H1 (cell line): ENCODE measurements at regions not wholly inside any gene's neighbourhood (a gene's known extent, or its start where the extent isn't known, plus 50 kb on each side); places are given as distances from the start of the nearest gene placed in this dataset.

Source experiments
- CTCF ChIA-PET: fragments of 300-600 bp; sonication (Branson Sonifier 250); formaldehyde crosslinking; loops from one replicate; lab custom pipeline; 2021; ENCODE audit not compliant: partially characterized antibody; lab: Charles Lee
- POLR2A ChIA-PET: fragments of 300-600 bp; sonication (Branson Sonifier 250); formaldehyde crosslinking; loops from one replicate; lab custom pipeline; 2021; ENCODE audit warnings: inconsistent platforms; ENCODE audit not compliant: partially characterized antibody; lab: Charles Lee
- DNase-seq, 2 experiments: peaks; one replicate each; pipeline versions ENCODE4 v3.0.0 to v3.0.0-alpha.2; 2010 to 2022; ENCODE audit warnings: low spot score in 2 of 2, low read depth in 1 of 2, mixed read lengths in 1 of 2
- FAIRE-seq: peaks from 2 replicates; lab custom pipeline; 2011; peaks lifted over from hg19 to GRCh38; lab: Jason Lieb, UNC
- H2AFZ ChIP-seq: 2 replicates; pipeline ENCODE4 v1.8.1; 2012; ENCODE audit warnings: low read length, inconsistent platforms
- H2AK5ac ChIP-seq: 2 replicates; pipeline ENCODE4 v1.6.1; 2013; ENCODE audit warnings: low read depth, low read length
- H2BK120ac ChIP-seq: replicated peaks from 2 replicates; pipeline ENCODE3; 2013; ENCODE audit warnings: low read depth, low read length, inconsistent platforms
- H2BK12ac ChIP-seq: 2 replicates; pipeline ENCODE4 v1.6.1; 2013; ENCODE audit warnings: low read depth, low read length
- H2BK15ac ChIP-seq: 2 replicates; pipeline ENCODE4 v1.6.1; 2013; ENCODE audit warnings: low read length
- H2BK20ac ChIP-seq: 2 replicates; pipeline ENCODE4 v1.6.1; 2013; ENCODE audit warnings: low read length
- H2BK5ac ChIP-seq: 2 replicates; pipeline ENCODE4 v1.6.1; 2013; ENCODE audit warnings: low read depth, low read length
- H3K14ac ChIP-seq: 2 replicates; pipeline ENCODE4 v1.6.1; 2013; ENCODE audit warnings: inconsistent platforms; ENCODE audit not compliant: insufficient read length
- H3K18ac ChIP-seq: 2 replicates; pipeline ENCODE4 v1.6.1; 2013; ENCODE audit warnings: low read length; ENCODE audit errors: extremely low read depth
- H3K23ac ChIP-seq: 2 replicates; pipeline ENCODE4 v1.6.1; 2013; ENCODE audit warnings: inconsistent platforms; ENCODE audit not compliant: insufficient read length
- H3K23me2 ChIP-seq: 2 replicates; pipeline ENCODE4 v1.6.1; 2013; ENCODE audit warnings: low read depth, low read length
- H3K27ac ChIP-seq: 2 replicates; pipeline ENCODE4 v1.6.1; 2011; ENCODE audit warnings: low read depth, low read length, inconsistent platforms
- H3K27me3 ChIP-seq, 4 experiments: replicated peaks in 1 of 4; 1 replicate in 1 of 4; 2 replicates in 3 of 4; pipeline versions ENCODE4 v1.6.1 to v1.8.1; 2011 to 2013; ENCODE audit warnings: low read length in 3 of 4, mild to moderate bottlenecking in 3 of 4, inconsistent platforms in 2 of 4, mixed read lengths in 2 of 4, moderate library complexity in 1 of 4; ENCODE audit not compliant: control insufficient read depth in 3 of 4, insufficient read depth in 3 of 4; ENCODE audit errors: extremely low read depth in 1 of 4
- H3K36me3 ChIP-seq, 4 experiments: 2 replicates each; pipeline versions ENCODE4 v1.6.1 to v1.8.1; 2011 to 2013; ENCODE audit warnings: mild to moderate bottlenecking in 4 of 4, low read length in 3 of 4, moderate library complexity in 2 of 4, control low read depth in 1 of 4, inconsistent platforms in 1 of 4; ENCODE audit not compliant: insufficient read depth in 4 of 4, control insufficient read depth in 2 of 4
- H3K4ac ChIP-seq: replicated peaks from 2 replicates; pipeline ENCODE3; 2013; ENCODE audit warnings: low read length, low read depth, mixed read lengths, inconsistent platforms; ENCODE audit not compliant: insufficient read length
- H3K4me1 ChIP-seq, 4 experiments: replicated peaks in 1 of 4; 1 replicate in 1 of 4; 2 replicates in 3 of 4; pipeline versions ENCODE4 v1.6.1 to v1.8.1; 2011 to 2013; ENCODE audit warnings: low read length in 3 of 4, inconsistent platforms in 2 of 4, mixed read lengths in 1 of 4; ENCODE audit not compliant: insufficient read depth in 4 of 4, control insufficient read depth in 3 of 4
- H3K4me2 ChIP-seq, 2 experiments: 2 replicates each; pipeline versions ENCODE4 v1.6.1 to v1.8.1; 2011 to 2013; ENCODE audit warnings: low read depth in 2 of 2, low read length in 2 of 2, control low read depth in 1 of 2, inconsistent platforms in 1 of 2, mild to moderate bottlenecking in 1 of 2; ENCODE audit not compliant: insufficient read depth in 1 of 2
- H3K4me3 ChIP-seq, 4 experiments: fragments of 200-600, 300-600 bp in 1 of 4; sonication (generic), shearing (Covaris generic), sonication (Bioruptor Twin) in 1 of 4; 2 replicates each; pipeline versions ENCODE4 v1.5.1 to v1.8.1; 2011 to 2016; ENCODE audit warnings: low read length in 4 of 4, low read depth in 3 of 4, control low read depth in 2 of 4, inconsistent platforms in 2 of 4, mild to moderate bottlenecking in 2 of 4, mixed read lengths in 1 of 4, moderate library complexity in 1 of 4; ENCODE audit not compliant: insufficient read depth in 2 of 4; ENCODE audit errors: extremely low read depth in 1 of 4
- H3K56ac ChIP-seq: replicated peaks from 2 replicates; pipeline ENCODE3; 2013; ENCODE audit warnings: low read depth, mild to moderate bottlenecking, mixed read lengths, low read length, inconsistent platforms; ENCODE audit not compliant: insufficient read length
- H3K79me1 ChIP-seq: 2 replicates; pipeline ENCODE4 v1.6.1; 2013; ENCODE audit warnings: low read depth, low read length, control low read depth
- H3K79me2 ChIP-seq, 2 experiments: 2 replicates each; pipeline versions ENCODE4 v1.6.1 to v1.8.1; 2012 to 2013; ENCODE audit warnings: low read length in 2 of 2, mild to moderate bottlenecking in 2 of 2, inconsistent platforms in 1 of 2; ENCODE audit not compliant: insufficient read depth in 2 of 2, control insufficient read depth in 1 of 2
- H3K9ac ChIP-seq, 4 experiments: replicated peaks in 1 of 4; 1 replicate in 1 of 4; 2 replicates in 3 of 4; pipeline versions ENCODE4 v1.6.1 to v1.8.1; 2011 to 2013; ENCODE audit warnings: low read depth in 3 of 4, low read length in 3 of 4, control low read depth in 2 of 4, mild to moderate bottlenecking in 2 of 4, moderate library complexity in 2 of 4, inconsistent platforms in 1 of 4; ENCODE audit errors: extremely low read depth in 1 of 4
- H3K9me3 ChIP-seq, 2 experiments: 2 replicates each; pipeline versions ENCODE4 v1.6.1 to v1.8.1; 2012 to 2013; ENCODE audit warnings: mild to moderate bottlenecking in 2 of 2, moderate library complexity in 2 of 2, control low read depth in 1 of 2, inconsistent platforms in 1 of 2, low read depth in 1 of 2, low read length in 1 of 2, mixed read lengths in 1 of 2; ENCODE audit not compliant: insufficient read depth in 2 of 2
- H4K20me1 ChIP-seq, 2 experiments: replicated peaks in 1 of 2; 2 replicates each; pipeline versions ENCODE3 to v1.8.1; 2011 to 2013; ENCODE audit warnings: inconsistent platforms in 2 of 2, low read length in 2 of 2, mild to moderate bottlenecking in 1 of 2; ENCODE audit not compliant: insufficient read depth in 2 of 2, control insufficient read depth in 1 of 2
- H4K5ac ChIP-seq: 2 replicates; pipeline ENCODE4 v1.6.1; 2013; ENCODE audit warnings: low read length, low read depth, mixed read lengths, inconsistent platforms; ENCODE audit not compliant: insufficient read length
- H4K8ac ChIP-seq: 2 replicates; pipeline ENCODE4 v1.8.0; 2013; ENCODE audit warnings: mild to moderate bottlenecking, moderate library complexity, low read length, inconsistent platforms; ENCODE audit not compliant: insufficient read depth; ENCODE audit errors: extremely low read depth
- H4K91ac ChIP-seq: replicated peaks from 2 replicates; pipeline ENCODE3; 2013; ENCODE audit warnings: low read length, mixed read lengths, inconsistent platforms; ENCODE audit not compliant: insufficient read length
- BACH1 ChIP-seq: IDR thresholded peaks from 2 replicates; pipeline ENCODE4 v1.6.1; 2012; ENCODE audit warnings: low read length, improper control_type of control experiment
- CBX8 ChIP-seq: fragments of 300-800, 300-1000 bp; sonication (generic); IDR thresholded peaks from 2 replicates; pipeline ENCODE4 v1.7.1; 2016; ENCODE audit warnings: low read depth, low read length, borderline replicate concordance
- CHD2 ChIP-seq: IDR thresholded peaks from 2 replicates; pipeline ENCODE4 v1.6.1; 2012; ENCODE audit warnings: low read length, improper control_type of control experiment
- HDAC2 ChIP-seq, 2 experiments: fragments of 300-600 bp in 1 of 2; sonication (generic) in 1 of 2; IDR thresholded peaks; 2 replicates each; pipeline ENCODE4 v1.6.1; 2011 to 2012; ENCODE audit warnings: low read depth in 2 of 2, low read length in 2 of 2, mild to moderate bottlenecking in 2 of 2, moderate library complexity in 2 of 2, borderline replicate concordance in 1 of 2, inconsistent platforms in 1 of 2
- NRF1 ChIP-seq: IDR thresholded peaks from 2 replicates; pipeline ENCODE4 v1.6.1; 2011; ENCODE audit warnings: mild to moderate bottlenecking, low read depth, low read length, improper control_type of control experiment
- RBBP5 ChIP-seq: IDR thresholded peaks from 2 replicates; pipeline ENCODE4 v1.7.1; 2012; ENCODE audit warnings: low read depth, mild to moderate bottlenecking, inconsistent platforms, low read length, moderate library complexity, borderline replicate concordance
- RNF2 ChIP-seq: fragments of 200-900, 300-1000 bp; sonication (generic); IDR thresholded peaks from 2 replicates; pipeline ENCODE4 v1.7.1; 2016; ENCODE audit warnings: borderline replicate concordance, low read depth, mild to moderate bottlenecking, antibody characterized with exemption, low read length; ENCODE audit not compliant: poor library complexity, severe bottlenecking; ENCODE audit errors: missing control alignments
- SIN3A ChIP-seq, 2 experiments: IDR thresholded peaks in 1 of 2; conservative IDR thresholded peaks in 1 of 2; 2 replicates each; pipeline ENCODE4 v1.6.1; 2011 to 2012; ENCODE audit warnings: low read length in 2 of 2, improper control_type of control experiment in 1 of 2, low read depth in 1 of 2, mild to moderate bottlenecking in 1 of 2
- SIRT6 ChIP-seq: IDR thresholded peaks from one replicate; pipeline ENCODE4 v1.7.1; 2012; ENCODE audit warnings: low read length, inconsistent platforms
- TF ChIP-seq, protein P1 (sequence below): IDR thresholded peaks from 2 replicates; pipeline ENCODE4 v1.6.1; 2012; ENCODE audit warnings: inconsistent platforms

DNA sequence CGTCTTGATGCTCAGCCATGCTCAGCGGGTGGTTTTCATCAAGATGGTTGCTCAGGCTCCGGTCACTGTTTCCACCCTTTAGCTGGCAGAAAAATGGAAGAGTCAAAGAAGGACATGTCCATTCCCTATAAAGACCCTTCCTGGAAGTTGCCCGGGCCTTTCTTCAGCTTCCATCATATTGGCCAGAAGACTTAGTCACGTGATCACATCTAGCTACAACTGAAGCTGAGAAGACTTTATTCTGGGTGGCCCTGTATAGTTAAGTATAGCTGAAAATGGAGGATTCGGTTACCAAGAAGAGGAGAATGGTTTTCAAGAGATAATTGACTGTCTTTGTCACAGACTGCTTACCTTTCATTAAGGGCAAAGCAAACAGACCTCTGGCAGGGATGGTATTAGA lies 296.7 kb upstream of the CASK start (continued):
- TF ChIP-seq, protein P1, sequence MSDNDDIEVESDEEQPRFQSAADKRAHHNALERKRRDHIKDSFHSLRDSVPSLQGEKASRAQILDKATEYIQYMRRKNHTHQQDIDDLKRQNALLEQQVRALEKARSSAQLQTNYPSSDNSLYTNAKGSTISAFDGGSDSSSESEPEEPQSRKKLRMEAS: no peak

GRCh38 chrX:42219231-42219630 lies 295.9 kb upstream of the CASK start:
- no peak overlapping the region for H3K23ac ChIP-seq
- no peak overlapping the region for H3K9ac ChIP-seq
- H2AFZ ChIP-seq: no peak overlapping the region
- H3K36me3 ChIP-seq: no peaks in the 10 kb centered on the region
- H3K18ac ChIP-seq: no peak overlapping the region
- no peak overlapping the region for H3K14ac ChIP-seq
- no peak overlapping the region for H2BK120ac ChIP-seq
- no peak overlapping the region for H2BK20ac ChIP-seq
- DNase-seq: no peak
- no peak overlapping the region for H3K4me3 ChIP-seq
- no peaks in the 10 kb centered on the region for H3K9me3 ChIP-seq
- no peak overlapping the region for H4K91ac ChIP-seq
- no peak for FAIRE-seq
- H4K20me1 ChIP-seq: no peaks in the 10 kb centered on the region
- H3K79me2 ChIP-seq: no peaks in the 10 kb centered on the region
- no peak overlapping the region for H3K4ac ChIP-seq
- no peak overlapping the region for H4K8ac ChIP-seq
- CTCF ChIA-PET: no interaction called here
- no peak overlapping the region for H3K27ac ChIP-seq
- POLR2A ChIA-PET: no interaction called here
- no peak overlapping the region for H2BK15ac ChIP-seq
- H4K5ac ChIP-seq: no peak overlapping the region
- H3K4me2 ChIP-seq: no peak overlapping the region
- H2AK5ac ChIP-seq: no peak overlapping the region
- TF ChIP-seq BACH1 (no peak), SIRT6 (no peak), CBX8 (no peak), HDAC2 (IDR thresholded peaks at IDR 0.05; ENCODE audit: borderline replicate concordance in 1 of 2, low read depth in 2 of 2, low read length in 2 of 2) (no peak), NRF1 (no peak), RNF2 (no peak), CHD2 (no peak), SIN3A (conservative IDR thresholded peaks at IDR 0.05 in 1 of 2, IDR thresholded peaks at IDR 0.05 in 1 of 2; ENCODE audit: low read depth in 1 of 2, low read length in 2 of 2) (no peak), RBBP5 (no peak)
- no peak overlapping the region for H2BK12ac ChIP-seq
- no peaks in the 10 kb centered on the region for H3K79me1 ChIP-seq
- H3K27me3 ChIP-seq: no peaks in the 10 kb centered on the region
- H3K23me2 ChIP-seq: no peaks in the 10 kb centered on the region
- no peaks in the 10 kb centered on the region for H3K4me1 ChIP-seq
- H3K56ac ChIP-seq: no peak overlapping the region
- no peak overlapping the region for H2BK5ac ChIP-seq
